Erythroblast (primary cell): ENCODE measurements at regions not wholly inside any gene's neighbourhood (a gene's known extent, or its start where the extent isn't known, plus 50 kb on each side); places are given as distances from the start of the nearest gene placed in this dataset.
"Not testable (repeated sequence)": the region's sequence is repeated elsewhere in the genome, so short reads cannot be mapped to it uniquely, and the experiment has no call there.

Source experiments
- GATA1 ChIP-seq: IDR thresholded peaks from 2 replicates; pipeline ENCODE4 v1.6.1; 2011; ENCODE audit warnings: low read depth, mild to moderate bottlenecking, control low read depth, low read length, moderate library complexity
- POLR2A ChIP-seq: IDR thresholded peaks from 2 replicates; pipeline ENCODE4 v1.6.1; 2011; ENCODE audit warnings: mild to moderate bottlenecking, low read length

DNA sequence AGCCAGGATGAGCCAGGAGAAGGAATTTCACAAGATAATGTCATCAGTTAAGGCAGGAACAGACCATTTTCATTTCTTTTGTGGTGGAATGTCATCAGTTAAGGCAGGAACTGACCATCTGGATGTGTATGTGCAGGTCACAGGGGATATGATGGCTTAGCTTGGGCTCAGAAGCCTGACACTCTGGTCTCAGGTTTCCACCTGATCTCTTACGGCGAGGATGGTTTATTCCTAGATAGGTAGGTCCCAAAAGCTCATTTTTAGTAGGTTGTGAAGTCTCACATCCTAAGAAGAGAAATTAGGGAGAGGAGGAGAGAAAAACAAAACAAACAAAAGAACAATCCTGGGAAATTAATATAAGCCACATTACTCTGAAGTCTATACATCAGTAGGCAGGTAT, 311.7 kb upstream of the RGS17 start:
- TF ChIP-seq POLR2A, GATA1: not testable (repeated sequence)
